GM23338 (cell line): ENCODE measurements at regions not wholly inside any gene's neighbourhood (a gene's known extent, or its start where the extent isn't known, plus 50 kb on each side); places are given as distances from the start of the nearest gene placed in this dataset.

Experiments used
- ATAC-seq: fragments of 200-7000 bp; cut with Tn5 transposase; 3 replicates; pipeline ENCODE4 v1.9.1; 2020
- DNase-seq: peaks from one replicate; pipeline ENCODE4 v3.0.0-alpha.2; 2015; ENCODE audit warnings: low spot score
- H2AFZ ChIP-seq: fragments of 200-600 bp; sonication (generic); 2 replicates; pipeline ENCODE4 v1.8.0; 2016; ENCODE audit warnings: antibody characterized with exemption, mild to moderate bottlenecking, moderate library complexity
- H3F3A ChIP-seq: fragments of 200-600 bp; sonication (generic); replicated peaks from 2 replicates; pipeline ENCODE4 v1.8.0; 2017; ENCODE audit warnings: antibody characterized with exemption, mixed run types, low read depth
- H3K27ac ChIP-seq: fragments of 200-600 bp; sonication (generic); 2 replicates; pipeline ENCODE4 v1.6.1; 2016; ENCODE audit warnings: low read depth
- H3K27me3 ChIP-seq: fragments of 200-600 bp; sonication (generic); 2 replicates; pipeline ENCODE4 v1.8.0; 2016; ENCODE audit warnings: mild to moderate bottlenecking, mixed run types, moderate library complexity; ENCODE audit not compliant: insufficient read depth
- H3K36me3 ChIP-seq: fragments of 200-600 bp; sonication (generic); 2 replicates; pipeline ENCODE4 v1.8.0; 2016; ENCODE audit warnings: mild to moderate bottlenecking; ENCODE audit not compliant: insufficient read depth
- H3K4me1 ChIP-seq: fragments of 200-600 bp; sonication (generic); 2 replicates; pipeline ENCODE4 v1.8.0; 2016; ENCODE audit warnings: mild to moderate bottlenecking, moderate library complexity; ENCODE audit not compliant: insufficient read depth
- H3K4me2 ChIP-seq: fragments of 200-600 bp; sonication (generic); 2 replicates; pipeline ENCODE4 v1.7.1; 2017; ENCODE audit warnings: mixed run types
- H3K4me3 ChIP-seq: fragments of 200-600 bp; sonication (generic); 2 replicates; pipeline ENCODE4 v1.6.1; 2016; ENCODE audit warnings: mixed run types
- H3K79me2 ChIP-seq: fragments of 200-600 bp; sonication (generic); replicated peaks from 2 replicates; pipeline ENCODE4 v1.8.0; 2017; ENCODE audit warnings: mild to moderate bottlenecking; ENCODE audit not compliant: insufficient read depth
- H3K9me2 ChIP-seq: fragments of 200-600 bp; sonication (generic); 2 replicates; pipeline ENCODE4 v1.8.0; 2017; ENCODE audit not compliant: insufficient read depth
- H4K20me1 ChIP-seq: fragments of 200-600 bp; sonication (generic); replicated peaks from 2 replicates; pipeline ENCODE4 v1.8.0; 2017; ENCODE audit warnings: mild to moderate bottlenecking; ENCODE audit not compliant: insufficient read depth
- H3K27ac Mint-ChIP-seq: 2 replicates; pipeline ENCODE4 v1.8.0; 2020; ENCODE audit warnings: inconsistent platforms, mild to moderate bottlenecking, moderate library complexity, mixed read lengths
- H3K27me3 Mint-ChIP-seq: 3 replicates; pipeline ENCODE4 v1.8.0; 2022; ENCODE audit warnings: low read depth, mild to moderate bottlenecking, moderate library complexity, mixed read lengths, inconsistent platforms; ENCODE audit not compliant: insufficient read depth, poor library complexity
- H3K36me3 Mint-ChIP-seq: 3 replicates; pipeline ENCODE4 v1.8.0; 2021; ENCODE audit warnings: low read depth, mild to moderate bottlenecking, inconsistent platforms, moderate library complexity, mixed read lengths
- H3K4me1 Mint-ChIP-seq: 3 replicates; pipeline ENCODE4 v1.8.0; 2020; ENCODE audit warnings: mild to moderate bottlenecking, inconsistent platforms, mixed read lengths
- H3K4me3 Mint-ChIP-seq: 3 replicates; pipeline ENCODE4 v1.8.0; 2021; ENCODE audit warnings: moderate library complexity, mild to moderate bottlenecking, inconsistent platforms, mixed read lengths
- H3K9me3 Mint-ChIP-seq: 3 replicates; pipeline ENCODE4 v1.8.0; 2020; ENCODE audit warnings: moderate library complexity, mild to moderate bottlenecking, inconsistent platforms, mixed read lengths
- CREB1 ChIP-seq: fragments of 250-450 bp; sonication (Bioruptor Pico); IDR thresholded peaks from 2 replicates; pipeline ENCODE4 v1.5.0; 2020; ENCODE audit warnings: low read depth, mild to moderate bottlenecking, moderate library complexity
- ETS1 ChIP-seq: IDR thresholded peaks from 2 replicates; pipeline ENCODE4 v1.6.1; 2016; ENCODE audit warnings: antibody characterized with exemption
- EZH2phosphoT487 ChIP-seq: fragments of 200-600 bp; sonication (generic); IDR thresholded peaks from one replicate; pipeline ENCODE4 v1.8.1; 2018; ENCODE audit warnings: antibody characterized with exemption; ENCODE audit not compliant: unreplicated experiment
- JUNB ChIP-seq: IDR thresholded peaks from one replicate; pipeline ENCODE4 v1.6.1; 2016; ENCODE audit warnings: antibody characterized with exemption; ENCODE audit not compliant: unreplicated experiment
- NANOG ChIP-seq: IDR thresholded peaks from 2 replicates; pipeline ENCODE4 v1.6.1; 2016; ENCODE audit warnings: antibody characterized with exemption, borderline replicate concordance
- POLR2AphosphoS5 ChIP-seq: IDR thresholded peaks from 2 replicates; pipeline ENCODE4 v1.6.1; 2016; ENCODE audit warnings: antibody characterized with exemption, low read depth
- ZNF114 ChIP-seq: fragments of 250-450 bp; sonication (Bioruptor Pico); IDR thresholded peaks from 2 replicates; pipeline ENCODE4 v1.5.0; 2020; ENCODE audit warnings: mild to moderate bottlenecking, moderate library complexity
- ZNF331 ChIP-seq: fragments of 250-450 bp; sonication (Bioruptor Pico); IDR thresholded peaks from 2 replicates; pipeline ENCODE4 v1.5.0; 2020; ENCODE audit warnings: low read depth, mild to moderate bottlenecking, moderate library complexity
- ZNF462 ChIP-seq: fragments of 250-450 bp; sonication (Bioruptor Pico); IDR thresholded peaks from 2 replicates; pipeline ENCODE4 v1.5.0; 2020; ENCODE audit warnings: mild to moderate bottlenecking, moderate library complexity

GRCh38 chr15:38650384-38650783 lies 85.8 kb upstream of the RASGRP1 start (continued):
- TF ChIP-seq ZNF462: no peak
- no peak for TF ChIP-seq POLR2AphosphoS5
- no peak for TF ChIP-seq NANOG
- no peak for TF ChIP-seq EZH2phosphoT487
- TF ChIP-seq CREB1: no peak

GRCh38 chr15:38650936-38651327 lies 86.3 kb upstream of the RASGRP1 start:
- H3K9me2 ChIP-seq: no peaks in the 10 kb centered on the region
- H3K4me1 Mint-ChIP-seq: peaks cover 27% of the 10 kb centered on the region
- H3K27me3 Mint-ChIP-seq: peaks cover 4% of the 10 kb centered on the region
- no peaks in the 10 kb centered on the region for H3K36me3 ChIP-seq
- no peaks in the 10 kb centered on the region for H3K36me3 Mint-ChIP-seq
- H3K9me3 Mint-ChIP-seq: no peaks in the 10 kb centered on the region
- H3K4me2 ChIP-seq: no peak overlapping the region
- no peak overlapping the region for H2AFZ ChIP-seq
- H3K4me3 ChIP-seq: no peak overlapping the region
- no peak overlapping the region for H3K4me3 Mint-ChIP-seq
- DNase-seq (no peak), ATAC-seq (no peak)
- no peaks in the 10 kb centered on the region for H3K27me3 ChIP-seq
- no peak overlapping the region for H3K27ac ChIP-seq
- H3K79me2 ChIP-seq: no peaks in the 10 kb centered on the region
- 0 out of 2 replicates have a peak, but pooled peaks cover 3% of the 10 kb centered on the region for H3K4me1 ChIP-seq
- no peaks in the 10 kb centered on the region for H4K20me1 ChIP-seq
- H3K27ac Mint-ChIP-seq: no peak overlapping the region
- no peaks in the 10 kb centered on the region for H3F3A ChIP-seq
- TF ChIP-seq JUNB: no peak
- TF ChIP-seq NANOG: no peak
- TF ChIP-seq ZNF114 (CRISPR knock-in tag): no peak
- no peak for TF ChIP-seq ZNF331 (CRISPR knock-in tag)
- TF ChIP-seq ETS1: no peak
- TF ChIP-seq ZNF462: no peak
